ENCODE measurements at regions not wholly inside any gene's neighbourhood (a gene's known extent, or its start where the extent isn't known, plus 50 kb on each side); places are given as distances from the start of the nearest gene placed in this dataset.

GRCh38 chr2:220999356-220999755, 572.7 kb downstream of the EPHA4 start:
- H2AFZ ChIP-seq (ENCODE audit: low read length): no peak overlapping the region
- ATAC-seq: no peak
- no peak for TF ChIP-seq ZNF205 (CRISPR knock-in tag; IDR thresholded peaks at IDR 0.05)
- TF ChIP-seq ZBTB20 (CRISPR knock-in tag; IDR thresholded peaks at IDR 0.05; ENCODE audit: borderline replicate concordance, low read depth): no peak
- TF ChIP-seq, protein P1, sequence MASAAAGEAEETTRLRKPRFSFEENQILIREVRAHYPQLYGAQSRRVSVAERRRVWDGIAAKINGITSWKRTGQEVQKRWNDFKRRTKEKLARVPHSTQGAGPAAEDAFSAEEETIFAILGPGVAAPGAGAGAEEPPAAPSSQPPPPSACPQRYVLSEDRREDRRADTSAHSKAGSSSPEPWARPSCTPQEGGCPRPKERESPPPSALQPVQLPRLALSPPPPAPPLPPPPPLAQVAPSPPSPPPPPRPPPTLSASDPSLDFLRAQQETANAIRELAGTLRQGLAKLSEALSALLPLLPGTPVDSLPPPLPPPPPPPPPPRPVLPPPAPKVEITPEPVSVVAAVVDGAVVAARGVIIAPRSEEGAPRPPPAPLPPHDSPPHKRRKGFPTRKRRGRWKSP (CRISPR knock-in tag; IDR thresholded peaks at IDR 0.05): no peak
- TF ChIP-seq RNF2 (conservative IDR thresholded peaks at IDR 0.05; ENCODE audit: low read depth): no peak
- TF ChIP-seq, protein P2, sequence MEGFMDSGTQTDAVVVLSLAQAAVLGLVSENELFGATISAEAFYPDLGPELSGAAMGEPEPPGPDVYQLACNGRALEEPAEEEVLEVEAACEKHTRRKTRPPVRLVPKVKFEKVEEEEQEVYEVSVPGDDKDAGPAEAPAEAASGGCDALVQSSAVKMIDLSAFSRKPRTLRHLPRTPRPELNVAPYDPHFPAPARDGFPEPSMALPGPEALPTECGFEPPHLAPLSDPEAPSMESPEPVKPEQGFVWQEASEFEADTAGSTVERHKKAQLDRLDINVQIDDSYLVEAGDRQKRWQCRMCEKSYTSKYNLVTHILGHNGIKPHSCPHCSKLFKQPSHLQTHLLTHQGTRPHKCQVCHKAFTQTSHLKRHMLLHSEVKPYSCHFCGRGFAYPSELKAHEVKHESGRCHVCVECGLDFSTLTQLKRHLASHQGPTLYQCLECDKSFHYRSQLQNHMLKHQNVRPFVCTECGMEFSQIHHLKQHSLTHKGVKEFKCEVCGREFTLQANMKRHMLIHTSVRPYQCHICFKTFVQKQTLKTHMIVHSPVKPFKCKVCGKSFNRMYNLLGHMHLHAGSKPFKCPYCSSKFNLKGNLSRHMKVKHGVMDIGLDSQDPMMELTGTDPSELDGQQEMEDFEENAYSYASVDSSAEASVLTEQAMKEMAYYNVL (CRISPR knock-in tag; IDR thresholded peaks at IDR 0.05; ENCODE audit: borderline replicate concordance): no peak
- no peak for TF ChIP-seq NCOA2 (CRISPR knock-in tag; IDR thresholded peaks at IDR 0.05)
- TF ChIP-seq PITX1 (CRISPR knock-in tag; IDR thresholded peaks at IDR 0.05): no peak
- TF ChIP-seq, protein P3, sequence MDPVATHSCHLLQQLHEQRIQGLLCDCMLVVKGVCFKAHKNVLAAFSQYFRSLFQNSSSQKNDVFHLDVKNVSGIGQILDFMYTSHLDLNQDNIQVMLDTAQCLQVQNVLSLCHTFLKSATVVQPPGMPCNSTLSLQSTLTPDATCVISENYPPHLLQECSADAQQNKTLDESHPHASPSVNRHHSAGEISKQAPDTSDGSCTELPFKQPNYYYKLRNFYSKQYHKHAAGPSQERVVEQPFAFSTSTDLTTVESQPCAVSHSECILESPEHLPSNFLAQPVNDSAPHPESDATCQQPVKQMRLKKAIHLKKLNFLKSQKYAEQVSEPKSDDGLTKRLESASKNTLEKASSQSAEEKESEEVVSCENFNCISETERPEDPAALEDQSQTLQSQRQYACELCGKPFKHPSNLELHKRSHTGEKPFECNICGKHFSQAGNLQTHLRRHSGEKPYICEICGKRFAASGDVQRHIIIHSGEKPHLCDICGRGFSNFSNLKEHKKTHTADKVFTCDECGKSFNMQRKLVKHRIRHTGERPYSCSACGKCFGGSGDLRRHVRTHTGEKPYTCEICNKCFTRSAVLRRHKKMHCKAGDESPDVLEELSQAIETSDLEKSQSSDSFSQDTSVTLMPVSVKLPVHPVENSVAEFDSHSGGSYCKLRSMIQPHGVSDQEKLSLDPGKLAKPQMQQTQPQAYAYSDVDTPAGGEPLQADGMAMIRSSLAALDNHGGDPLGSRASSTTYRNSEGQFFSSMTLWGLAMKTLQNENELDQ (CRISPR knock-in tag; IDR thresholded peaks at IDR 0.05; ENCODE audit: borderline replicate concordance): no peak
- TF ChIP-seq, protein P4, sequence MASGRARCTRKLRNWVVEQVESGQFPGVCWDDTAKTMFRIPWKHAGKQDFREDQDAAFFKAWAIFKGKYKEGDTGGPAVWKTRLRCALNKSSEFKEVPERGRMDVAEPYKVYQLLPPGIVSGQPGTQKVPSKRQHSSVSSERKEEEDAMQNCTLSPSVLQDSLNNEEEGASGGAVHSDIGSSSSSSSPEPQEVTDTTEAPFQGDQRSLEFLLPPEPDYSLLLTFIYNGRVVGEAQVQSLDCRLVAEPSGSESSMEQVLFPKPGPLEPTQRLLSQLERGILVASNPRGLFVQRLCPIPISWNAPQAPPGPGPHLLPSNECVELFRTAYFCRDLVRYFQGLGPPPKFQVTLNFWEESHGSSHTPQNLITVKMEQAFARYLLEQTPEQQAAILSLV (CRISPR knock-in tag; IDR thresholded peaks at IDR 0.05; ENCODE audit: borderline replicate concordance): no peak
- TF ChIP-seq, protein P5, sequence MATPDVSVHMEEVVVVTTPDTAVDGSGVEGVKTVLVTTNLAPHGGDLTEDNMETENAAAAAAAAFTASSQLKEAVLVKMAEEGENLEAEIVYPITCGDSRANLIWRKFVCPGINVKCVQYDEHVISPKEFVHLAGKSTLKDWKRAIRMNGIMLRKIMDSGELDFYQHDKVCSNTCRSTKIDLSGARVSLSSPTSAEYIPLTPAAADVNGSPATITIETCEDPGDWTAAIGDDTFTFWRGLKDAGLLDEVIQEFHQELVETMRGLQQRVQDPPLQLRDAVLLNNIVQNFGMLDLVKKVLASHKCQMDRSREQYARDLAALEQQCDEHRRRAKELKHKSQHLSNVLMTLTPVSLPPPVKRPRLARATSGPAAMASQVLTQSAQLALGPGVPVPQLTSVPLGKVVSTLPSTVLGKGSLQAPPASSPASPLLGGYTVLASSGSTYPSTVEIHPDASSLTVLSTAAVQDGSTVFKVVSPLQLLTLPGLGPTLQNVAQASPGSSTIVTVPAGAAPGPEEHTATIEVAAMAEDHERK (CRISPR knock-in tag; IDR thresholded peaks at IDR 0.05; ENCODE audit: low read depth): no peak
- TF ChIP-seq, protein P6, sequence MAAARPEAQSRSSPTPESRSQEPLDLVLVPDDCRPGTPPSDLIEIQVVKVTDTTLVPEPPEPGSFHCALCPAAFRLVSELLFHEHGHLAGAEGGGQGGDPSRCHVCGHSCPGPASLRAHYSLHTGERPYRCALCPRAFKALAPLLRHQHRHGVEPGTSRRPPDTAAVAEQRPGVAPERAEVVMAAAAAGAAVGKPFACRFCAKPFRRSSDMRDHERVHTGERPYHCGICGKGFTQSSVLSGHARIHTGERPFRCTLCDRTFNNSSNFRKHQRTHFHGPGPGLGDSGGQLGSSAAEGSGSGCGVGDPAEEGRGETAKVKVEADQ (CRISPR knock-in tag; IDR thresholded peaks at IDR 0.05; ENCODE audit: borderline replicate concordance): no peak
- TF ChIP-seq SMAD1 (CRISPR knock-in tag; IDR thresholded peaks at IDR 0.05; ENCODE audit: borderline replicate concordance, low read depth): no peak
- TF ChIP-seq ZNF777 (CRISPR knock-in tag; IDR thresholded peaks at IDR 0.05): no peak
- TF ChIP-seq TARDBP (CRISPR knock-in tag; IDR thresholded peaks at IDR 0.05): no peak
- TF ChIP-seq ZNF761 (CRISPR knock-in tag; conservative IDR thresholded peaks at IDR 0.05): no peak
- TF ChIP-seq ZNF274 (CRISPR knock-in tag; IDR thresholded peaks at IDR 0.05): no peak
- no peak for TF ChIP-seq HNRNPUL1 (IDR thresholded peaks at IDR 0.05; ENCODE audit: low read depth, low read length)

More at GRCh38 chr2:220999356-220999755, 572.7 kb downstream of the EPHA4 start:
- no peak overlapping the region for H3K4me2 ChIP-seq (ENCODE audit: low read depth, low read length)
- in situ Hi-C loops (cut with HindIII; ENCODE audit: extremely low pct_ligation_motif_present, low pct_unique_long_range_greater_than_20kb) (no loop called here), intact Hi-C loops (cut with micrococcal nuclease; ENCODE audit: unreplicated experiment) (no loop called here)
- no peak overlapping the region for H3K9ac ChIP-seq (ENCODE audit: insufficient read depth, low read depth, low read length)
- H4K20me1 ChIP-seq (ENCODE audit: insufficient read depth, low read length): no peaks in the 10 kb centered on the region
- CTCF ChIA-PET (ENCODE audit: low intra/inter-chr PET ratio, low total read pairs): no interaction called here
- H3K27me3 ChIP-seq (ENCODE audit: control insufficient read depth in 1 of 2, insufficient read depth in 2 of 2, low read length in 2 of 2): no peaks in the 10 kb centered on the region
- H3K4me3 ChIP-seq (replicated peaks in 1 of 3; ENCODE audit: insufficient read depth in 1 of 3, low read depth in 2 of 3, low read length in 3 of 3): no peak overlapping the region
- no peak for DNase-seq (ENCODE audit: low spot score)
- H3K79me2 ChIP-seq (ENCODE audit: insufficient read depth, low read length): no peaks in the 10 kb centered on the region
- H3K4me1 ChIP-seq (ENCODE audit: insufficient read depth, low read length): no peaks in the 10 kb centered on the region
- no peaks in the 10 kb centered on the region for H3K36me3 ChIP-seq (replicated peaks in 1 of 2; ENCODE audit: control insufficient read depth in 1 of 2, insufficient read depth in 2 of 2, low read length in 2 of 2)
- no TSS peak for BruUV-seq (replicated peaks)
- H3K9me3 ChIP-seq (ENCODE audit: low read length): peaks cover 1% of the 10 kb centered on the region; the same call in 1 of the 2 replicates
- WGBS (ENCODE audit: low lambda C conversion rate): 19% methylated on average over 2 of the region's 2 CpGs
- POLR2A ChIA-PET: no interaction called here
- H3K27ac ChIP-seq (ENCODE audit: extremely low read length, insufficient read depth, low read length): no peak overlapping the region
- no peak for FAIRE-seq
